ENCODE measurements at regions not wholly inside any gene's neighbourhood (a gene's known extent, or its start where the extent isn't known, plus 50 kb on each side); places are given as distances from the start of the nearest gene placed in this dataset.

DNA sequence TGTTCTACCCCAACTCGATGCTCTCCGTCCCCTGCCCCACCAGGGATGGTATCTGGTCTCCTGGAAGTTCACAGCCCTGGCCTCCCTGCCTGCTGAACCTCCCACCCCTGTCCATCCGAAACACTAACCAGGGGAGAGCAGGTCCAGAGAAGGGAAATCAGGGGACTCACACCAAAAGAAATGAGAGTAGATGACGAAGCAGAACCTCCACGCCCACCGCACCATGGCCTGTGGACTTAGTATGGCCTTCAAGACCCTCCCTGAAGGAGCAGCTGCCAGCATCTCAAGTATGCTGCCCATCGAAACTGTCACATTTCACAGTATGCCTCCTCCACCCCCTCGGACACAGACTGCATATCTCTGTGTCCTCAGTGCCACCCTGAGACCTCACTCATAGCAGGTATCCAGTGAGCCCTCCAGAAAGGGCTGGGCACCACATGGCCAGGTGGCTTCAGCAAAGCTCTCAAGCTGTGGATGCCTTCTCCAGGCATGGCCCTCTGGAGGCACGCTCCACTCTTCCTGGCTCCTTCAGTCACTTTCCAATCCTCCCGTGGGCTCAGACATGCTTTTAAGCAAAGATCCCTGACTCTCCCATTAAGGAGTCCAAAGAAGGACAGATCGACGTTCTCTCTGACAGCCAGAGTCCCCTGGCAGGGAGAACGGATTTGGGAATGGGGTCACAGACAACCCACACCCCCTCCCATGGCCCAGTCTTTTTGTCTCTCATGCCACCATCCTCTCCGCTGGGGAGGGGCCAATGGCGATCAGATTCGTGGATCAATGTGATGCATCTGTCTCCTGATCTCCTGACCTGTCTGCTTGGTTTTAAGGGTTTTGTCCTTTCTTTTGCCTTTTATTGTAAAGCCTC lies 158.4 kb downstream of the ANKRD60 start:
- Histone ChIP-seq H3K27me3 (ENCODE audit: low read depth) (peaks cover 5% of the 10 kb centered on the region; the same call in 1 of the 2 replicates), H3K4me3 (no peak overlapping the region), H3K36me3 (replicated peaks) (no peaks in the 10 kb centered on the region), H3K9me3 (no peaks in the 10 kb centered on the region), H3K4me1 (no peaks in the 10 kb centered on the region)
- no peak for DNase-seq (ENCODE audit: low spot score in 2 of 2)
- in situ Hi-C loops (cut with MboI; ENCODE audit: low sequenced_read_pairs), result no loop called here

DNA sequence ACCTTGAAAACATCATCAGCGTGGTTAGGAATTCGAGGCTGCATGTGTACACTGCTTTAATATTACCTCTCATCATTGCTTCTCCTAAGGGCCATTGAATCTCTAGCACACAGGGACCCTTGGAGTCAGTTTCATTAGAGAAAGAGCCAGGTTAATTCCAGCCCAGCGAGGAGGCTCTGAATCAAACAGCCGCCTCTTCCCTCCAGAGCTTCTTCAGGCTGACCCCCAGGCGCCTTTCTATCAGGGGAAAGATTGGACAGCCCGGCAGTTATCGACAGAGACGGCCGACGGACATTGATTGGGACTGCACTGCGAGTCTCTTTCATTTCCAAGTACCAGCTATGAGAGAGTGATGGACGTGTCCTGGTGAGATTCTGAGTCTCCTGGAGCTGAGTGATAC lies 159.2 kb downstream of the ANKRD60 start:
- in situ Hi-C loops (cut with MboI; ENCODE audit: low sequenced_read_pairs), result no loop called here
- H3K27me3 ChIP-seq (ENCODE audit: low read depth), result no peaks in the 10 kb centered on the region
- H3K4me1 ChIP-seq, result no peaks in the 10 kb centered on the region
- no peak for DNase-seq (ENCODE audit: low spot score in 2 of 2)
- no peak overlapping the region for H3K4me3 ChIP-seq
- no peaks in the 10 kb centered on the region for H3K9me3 ChIP-seq
- H3K36me3 ChIP-seq (replicated peaks), result no peaks in the 10 kb centered on the region

DNA sequence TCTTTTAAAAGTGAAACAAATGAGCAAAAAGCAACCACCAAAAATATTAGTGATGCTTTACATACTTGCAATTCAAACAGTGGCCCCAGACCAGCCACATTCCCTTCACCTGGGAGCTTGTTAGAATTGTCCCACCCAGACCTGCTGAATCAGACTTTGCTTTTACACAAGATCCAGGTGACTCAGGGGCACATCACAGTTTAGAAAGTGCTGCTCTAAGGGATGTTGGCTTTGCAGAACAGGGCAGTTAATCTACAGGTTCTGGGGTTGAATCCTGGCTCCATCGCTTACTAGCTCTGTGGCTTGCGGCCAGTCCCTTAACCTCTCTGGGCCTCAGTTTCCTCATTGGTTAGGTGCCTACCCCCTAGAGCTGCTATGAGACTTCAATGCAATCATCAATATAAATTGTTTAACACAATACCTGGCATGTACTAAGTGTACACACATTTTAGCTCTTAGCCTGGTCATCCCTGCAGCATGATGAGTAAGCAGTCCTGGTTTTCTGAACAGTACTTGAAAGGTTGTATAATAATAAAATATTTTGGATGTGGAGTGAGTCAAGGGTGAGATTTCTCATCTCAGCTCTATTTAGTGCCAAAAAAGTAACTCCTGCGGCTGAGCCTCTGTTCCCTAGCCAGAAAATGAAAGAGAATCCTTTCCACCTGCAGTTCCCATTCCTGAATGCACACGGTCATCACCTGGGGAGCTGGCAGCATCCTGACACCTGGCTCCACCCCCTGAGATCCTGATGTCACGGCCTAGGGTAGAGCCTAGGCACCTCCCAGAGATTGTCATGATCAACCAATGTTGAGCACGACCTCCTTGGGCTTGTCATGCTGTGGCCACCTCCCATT lies 162.7 kb downstream of the ANKRD60 start:
- no peak for DNase-seq (ENCODE audit: low spot score in 2 of 2)
- Histone ChIP-seq H3K4me1 (no peaks in the 10 kb centered on the region), H3K4me3 (no peak overlapping the region), H3K9me3 (no peaks in the 10 kb centered on the region), H3K27me3 (ENCODE audit: low read depth) (no peaks in the 10 kb centered on the region), H3K36me3 (replicated peaks) (no peaks in the 10 kb centered on the region)
- in situ Hi-C loops (cut with MboI; ENCODE audit: low sequenced_read_pairs), result no loop called here

DNA sequence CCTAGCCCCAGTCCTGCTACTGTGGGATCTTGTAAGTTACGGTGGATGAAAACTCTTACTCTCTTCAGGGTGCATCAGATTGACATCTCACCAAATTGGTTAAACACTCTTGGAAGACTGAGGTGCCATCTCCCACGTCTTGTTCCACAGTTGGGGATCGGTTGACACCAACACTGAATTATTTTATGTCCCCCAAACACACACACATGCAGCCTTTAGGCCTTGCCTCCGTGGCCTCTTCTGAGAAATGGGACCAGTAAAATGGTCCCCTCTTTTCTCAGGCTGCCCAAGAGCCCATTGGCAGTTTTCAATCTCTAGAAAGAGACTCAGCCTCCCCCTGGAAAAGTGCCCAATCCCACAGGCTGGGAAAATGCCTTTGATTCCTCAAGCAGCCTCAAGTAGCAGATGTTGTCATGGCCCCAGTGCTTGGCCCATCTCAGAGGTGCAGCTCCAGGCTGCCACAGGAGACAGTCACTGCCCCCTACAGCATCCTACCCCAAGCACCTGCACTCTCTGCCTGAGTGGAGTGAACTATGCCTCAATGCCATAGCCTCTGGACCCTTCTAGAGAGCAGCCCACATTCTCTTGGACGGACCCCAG lies 163.9 kb downstream of the ANKRD60 start:
- H3K9me3 ChIP-seq, result no peaks in the 10 kb centered on the region
- in situ Hi-C loops (cut with MboI; ENCODE audit: low sequenced_read_pairs), result no loop called here
- no peaks in the 10 kb centered on the region for H3K4me1 ChIP-seq
- no peaks in the 10 kb centered on the region for H3K36me3 ChIP-seq (replicated peaks)
- no peaks in the 10 kb centered on the region for H3K27me3 ChIP-seq (ENCODE audit: low read depth)
- no peak for DNase-seq (ENCODE audit: low spot score in 2 of 2)
- H3K4me3 ChIP-seq, result no peak overlapping the region

DNA sequence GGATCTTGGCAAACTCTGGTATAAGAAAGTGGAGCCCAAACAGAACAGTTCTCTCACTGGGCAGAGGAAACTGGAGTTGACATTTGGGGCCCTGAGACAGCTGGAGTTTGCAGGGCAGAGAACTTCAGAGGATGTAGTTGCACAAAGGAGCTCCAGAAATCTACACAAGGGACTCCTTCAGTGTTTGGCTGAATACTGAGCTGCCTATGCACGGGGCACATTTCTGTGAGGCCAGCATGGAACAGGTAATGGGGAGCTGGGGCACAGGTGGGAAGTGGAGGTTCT lies 169.3 kb downstream of the ANKRD60 start:
- in situ Hi-C loops (cut with MboI; ENCODE audit: low sequenced_read_pairs), result no loop called here
- no peak overlapping the region for H3K4me3 ChIP-seq
- H3K36me3 ChIP-seq (replicated peaks), result no peaks in the 10 kb centered on the region
- H3K27me3 ChIP-seq (ENCODE audit: low read depth), result no peaks in the 10 kb centered on the region
- H3K4me1 ChIP-seq, result no peaks in the 10 kb centered on the region
- no peak for DNase-seq (ENCODE audit: low spot score in 2 of 2)
- H3K9me3 ChIP-seq, result no peaks in the 10 kb centered on the region

DNA sequence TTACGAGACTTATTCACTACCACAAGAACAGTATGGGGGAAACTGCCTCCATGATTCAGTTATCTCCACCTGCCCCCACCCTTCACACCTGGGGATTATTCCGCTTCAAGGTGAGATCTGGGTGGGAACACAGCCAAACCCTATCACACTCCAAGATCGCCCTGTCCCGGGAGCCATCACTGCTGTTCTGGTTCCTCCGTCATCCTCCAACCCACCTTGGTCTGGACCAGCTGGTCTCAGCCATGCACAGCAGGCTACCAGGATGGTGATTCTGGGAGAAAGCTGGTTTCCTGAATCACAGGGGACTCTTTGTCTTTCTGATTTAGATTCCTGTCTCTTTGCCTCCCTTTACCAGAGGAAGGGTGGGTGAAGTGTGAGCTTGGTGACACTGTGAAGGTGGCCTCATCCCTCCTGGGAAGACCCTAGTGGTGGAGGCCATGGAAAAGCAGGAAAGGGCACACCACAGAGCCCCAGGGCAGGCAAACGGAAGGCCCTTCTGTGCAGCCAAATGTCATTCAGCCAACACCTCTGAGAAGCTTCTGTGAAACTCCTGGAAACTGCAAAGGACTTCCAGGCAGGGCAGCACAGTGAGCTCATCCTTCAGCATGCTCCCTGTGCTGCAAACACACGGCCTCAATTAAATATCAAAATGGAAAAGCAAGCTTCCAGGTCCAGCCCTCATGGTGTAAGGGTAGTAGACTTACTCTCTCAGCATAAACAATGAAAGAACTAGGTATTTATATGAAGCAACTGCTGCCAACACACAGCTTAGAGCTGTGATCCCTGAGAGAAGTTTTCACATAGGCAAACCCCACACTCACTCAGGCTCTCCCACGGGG lies 169.8 kb downstream of the ANKRD60 start:
- Histone ChIP-seq H3K9me3 (no peaks in the 10 kb centered on the region), H3K27me3 (ENCODE audit: low read depth) (no peaks in the 10 kb centered on the region), H3K36me3 (replicated peaks) (no peaks in the 10 kb centered on the region), H3K4me1 (no peaks in the 10 kb centered on the region), H3K4me3 (no peak overlapping the region)
- DNase-seq (ENCODE audit: low spot score in 2 of 2), result no peak
- in situ Hi-C loops (cut with MboI; ENCODE audit: low sequenced_read_pairs), result no loop called here

DNA sequence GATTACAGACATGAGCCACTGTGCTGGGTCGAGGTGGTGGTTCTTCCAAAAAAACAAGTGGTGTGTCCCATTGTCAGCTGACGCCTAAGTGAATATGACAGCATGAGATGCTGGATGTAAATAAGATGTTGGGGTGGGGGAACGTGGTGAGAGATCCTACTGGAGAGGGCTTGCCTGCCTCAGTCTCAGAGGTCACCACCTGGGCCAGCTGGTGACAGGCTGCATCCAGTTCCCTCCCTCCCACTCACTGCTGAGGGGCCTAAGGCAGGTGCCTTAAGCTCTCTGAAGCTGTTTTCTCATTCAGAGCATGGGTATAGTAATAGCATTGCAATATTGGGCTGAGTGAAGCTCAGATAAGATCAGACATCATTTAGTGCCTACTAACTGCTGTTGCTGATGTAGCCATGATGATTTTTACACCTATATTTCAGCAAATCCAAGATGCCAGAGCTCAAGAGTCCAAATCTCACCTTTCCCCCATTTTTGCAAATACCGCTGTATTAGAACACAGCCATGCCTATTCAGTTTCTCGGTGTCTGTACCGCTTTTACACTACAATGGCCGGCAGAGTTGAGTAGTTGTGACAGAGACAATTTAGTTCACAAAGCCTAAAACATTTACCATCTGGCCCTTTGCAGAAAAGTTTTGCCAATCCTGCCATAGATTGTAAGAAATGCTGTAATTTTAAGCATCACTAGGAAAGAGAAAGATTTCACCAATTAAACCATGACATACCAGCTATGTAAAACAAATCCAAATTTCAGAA lies 171.3 kb downstream of the ANKRD60 start:
- in situ Hi-C loops (cut with MboI; ENCODE audit: low sequenced_read_pairs), result no loop called here
- no peaks in the 10 kb centered on the region for H3K27me3 ChIP-seq (ENCODE audit: low read depth)
- H3K36me3 ChIP-seq (replicated peaks), result no peaks in the 10 kb centered on the region
- no peak overlapping the region for H3K4me3 ChIP-seq
- no peak for DNase-seq (ENCODE audit: low spot score in 2 of 2)
- no peaks in the 10 kb centered on the region for H3K4me1 ChIP-seq
- no peaks in the 10 kb centered on the region for H3K9me3 ChIP-seq

DNA sequence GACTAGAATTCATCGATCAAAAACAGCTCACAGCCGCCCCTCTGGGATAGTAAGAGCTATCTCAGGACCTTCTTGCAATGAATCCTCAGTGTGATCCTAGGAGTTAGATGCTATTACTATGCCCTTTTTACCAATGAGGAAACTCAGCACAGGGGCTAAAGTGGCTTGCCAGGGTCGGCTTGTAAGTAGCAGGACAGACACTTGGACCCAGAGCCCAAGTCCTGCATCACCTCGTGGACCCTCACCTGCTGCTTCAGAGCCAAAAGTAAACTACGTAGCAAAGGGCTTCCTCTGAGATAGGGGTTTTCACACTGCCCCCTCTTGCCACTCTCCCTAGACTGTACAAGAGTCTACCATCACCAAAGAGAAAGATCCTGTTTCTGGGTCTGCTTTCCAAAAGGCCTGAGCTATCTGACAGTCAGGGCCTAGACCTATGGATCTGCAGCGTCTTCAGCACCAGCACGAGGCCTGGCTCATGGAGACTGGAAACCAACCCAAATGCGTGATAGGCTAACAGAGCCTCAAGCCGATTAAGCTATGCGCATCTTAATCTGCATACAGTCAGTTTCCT lies 172.3 kb downstream of the ANKRD60 start:
- Histone ChIP-seq H3K9me3 (no peaks in the 10 kb centered on the region), H3K4me1 (no peaks in the 10 kb centered on the region), H3K4me3 (no peak overlapping the region), H3K36me3 (replicated peaks) (no peaks in the 10 kb centered on the region), H3K27me3 (ENCODE audit: low read depth) (no peaks in the 10 kb centered on the region)
- DNase-seq (ENCODE audit: low spot score in 2 of 2), result no peak
- in situ Hi-C loops (cut with MboI; ENCODE audit: low sequenced_read_pairs), result no loop called here

DNA sequence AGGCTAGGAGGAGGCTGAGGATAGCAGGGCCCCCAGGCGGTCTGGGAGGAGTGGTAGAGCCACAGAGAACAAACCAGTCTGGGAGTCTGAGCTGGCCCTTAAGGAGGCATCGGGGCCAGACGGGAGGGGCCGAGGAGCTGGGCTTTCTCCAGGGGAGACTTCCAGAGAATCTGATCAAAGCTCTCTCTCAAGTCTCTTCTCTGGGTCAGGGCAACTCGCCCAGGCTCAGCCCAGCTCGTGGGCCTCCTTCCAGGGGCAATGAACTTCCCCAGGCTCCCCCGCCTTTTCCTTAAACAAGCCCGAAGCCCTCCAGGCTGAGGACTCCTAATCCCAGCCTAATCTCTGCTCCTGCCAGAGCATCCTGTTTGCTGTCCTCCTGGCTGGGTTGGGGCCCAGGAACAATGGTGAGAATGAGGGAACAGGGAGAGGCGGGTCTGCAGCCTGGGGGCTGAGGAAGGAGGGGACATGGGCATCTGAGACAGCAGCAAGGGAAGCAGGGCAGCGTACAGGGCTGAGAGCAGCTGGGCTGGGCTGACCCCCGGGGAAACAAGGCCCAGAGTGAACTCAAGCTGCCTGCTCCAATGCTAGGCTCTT lies 173.6 kb downstream of the ANKRD60 start:
- DNase-seq (ENCODE audit: low spot score in 2 of 2), result no peak
- in situ Hi-C loops (cut with MboI; ENCODE audit: low sequenced_read_pairs), result no loop called here

DNA sequence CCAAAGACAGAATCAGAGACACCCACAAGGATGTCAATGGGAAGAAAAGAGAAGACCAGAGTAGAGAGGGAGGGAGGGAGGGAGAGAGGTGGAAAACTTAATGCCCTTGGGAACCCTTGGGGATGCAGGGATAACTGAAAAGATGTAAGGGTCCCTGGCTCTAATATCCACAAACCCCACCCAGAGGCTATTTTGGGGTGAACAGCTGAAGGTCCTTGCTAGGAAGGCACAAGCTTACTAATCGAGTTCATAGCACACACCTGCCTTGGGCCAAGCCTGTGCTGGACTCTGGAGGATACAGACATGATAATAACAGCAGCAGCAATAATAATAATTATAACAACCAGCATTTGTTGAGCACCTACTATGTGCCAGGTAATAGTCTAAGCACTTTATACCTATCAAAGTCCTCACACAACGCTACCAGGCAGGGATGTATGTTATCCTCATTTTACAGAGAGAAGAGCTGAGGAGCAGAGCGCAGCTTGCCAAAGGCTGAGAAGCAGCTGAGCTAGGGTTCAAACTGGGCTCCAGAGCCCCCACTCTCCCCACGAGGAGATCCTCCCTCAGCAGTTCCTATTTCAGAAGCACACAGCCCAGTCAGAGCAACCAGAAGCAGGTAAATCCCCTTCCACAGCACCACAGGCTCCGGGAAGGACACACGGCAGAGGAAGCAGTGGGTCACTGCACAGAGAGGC lies 174.2 kb downstream of the ANKRD60 start:
- no peak for DNase-seq (ENCODE audit: low spot score in 2 of 2)
- no peaks in the 10 kb centered on the region for H3K36me3 ChIP-seq (replicated peaks)
- no peaks in the 10 kb centered on the region for H3K9me3 ChIP-seq
- H3K27me3 ChIP-seq (ENCODE audit: low read depth), result no peaks in the 10 kb centered on the region
- no peaks in the 10 kb centered on the region for H3K4me1 ChIP-seq
- H3K4me3 ChIP-seq, result no peak overlapping the region
- in situ Hi-C loops (cut with MboI; ENCODE audit: low sequenced_read_pairs), result no loop called here

More for the DNA sequence above, 173.6 kb downstream of the ANKRD60 start:
- Histone ChIP-seq H3K27me3 (ENCODE audit: low read depth) (no peaks in the 10 kb centered on the region), H3K36me3 (replicated peaks) (no peaks in the 10 kb centered on the region), H3K9me3 (no peaks in the 10 kb centered on the region), H3K4me1 (no peaks in the 10 kb centered on the region), H3K4me3 (no peak overlapping the region)

DNA sequence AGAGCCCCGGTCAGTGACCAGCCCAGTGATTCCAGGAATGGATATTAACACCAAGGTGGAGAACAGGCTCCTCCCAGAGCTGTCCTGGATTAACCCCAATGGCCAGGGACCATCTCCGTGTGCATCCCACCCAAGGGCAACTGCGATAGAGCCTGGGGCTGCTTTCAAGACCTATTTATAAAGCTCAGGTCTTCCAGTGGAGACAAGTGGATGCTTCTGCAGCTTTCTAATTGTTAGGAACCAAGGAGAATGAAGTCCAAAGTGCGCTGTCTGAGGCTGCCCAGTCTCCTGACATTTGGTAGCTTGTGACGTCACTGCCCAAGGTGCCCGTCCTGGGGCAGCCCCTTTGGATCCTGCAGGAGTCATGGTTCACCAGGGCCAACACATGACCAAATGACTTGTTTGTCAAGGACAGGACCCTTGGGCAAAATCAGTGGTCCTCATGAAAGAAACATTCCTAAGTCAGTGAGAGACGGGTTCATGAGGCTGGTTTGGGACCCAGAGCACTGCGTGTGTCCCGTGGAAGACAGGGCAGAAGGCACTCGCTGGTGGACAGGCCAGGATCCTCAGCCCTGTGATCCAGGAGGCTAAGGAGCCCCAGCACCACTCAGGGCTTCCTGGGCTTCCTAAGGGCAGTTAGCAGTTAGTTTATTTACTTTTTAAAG lies 174.9 kb downstream of the ANKRD60 start:
- H3K27me3 ChIP-seq (ENCODE audit: low read depth), result no peaks in the 10 kb centered on the region
- no peaks in the 10 kb centered on the region for H3K36me3 ChIP-seq (replicated peaks)
- H3K9me3 ChIP-seq, result no peaks in the 10 kb centered on the region
- no peak for DNase-seq (ENCODE audit: low spot score in 2 of 2)
- H3K4me3 ChIP-seq, result no peak overlapping the region
- no peaks in the 10 kb centered on the region for H3K4me1 ChIP-seq
- in situ Hi-C loops (cut with MboI; ENCODE audit: low sequenced_read_pairs), result no loop called here

DNA sequence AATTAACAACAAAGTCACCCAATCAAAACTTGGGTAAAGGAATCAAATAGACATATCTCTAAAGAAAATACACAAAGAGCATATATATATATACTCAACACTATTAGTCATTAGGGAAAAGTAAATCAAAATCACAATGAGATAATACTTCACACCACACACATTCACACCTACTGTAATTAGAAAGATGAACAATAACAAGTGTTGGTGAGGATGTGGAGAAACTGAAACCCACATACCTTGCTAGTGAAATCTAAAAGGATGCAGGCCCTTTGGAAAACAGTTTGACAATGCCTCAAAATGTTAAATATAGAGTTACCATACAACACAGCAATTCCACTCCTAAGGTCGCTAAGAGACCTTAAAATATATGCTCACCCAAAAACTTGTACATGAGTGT lies 177.1 kb downstream of the ANKRD60 start:
- in situ Hi-C loops (cut with MboI; ENCODE audit: low sequenced_read_pairs), result no loop called here
- Histone ChIP-seq H3K27me3 (ENCODE audit: low read depth) (no peaks in the 10 kb centered on the region), H3K4me3 (no peak overlapping the region), H3K9me3 (no peaks in the 10 kb centered on the region), H3K4me1 (no peaks in the 10 kb centered on the region), H3K36me3 (replicated peaks) (no peaks in the 10 kb centered on the region)
- DNase-seq (ENCODE audit: low spot score in 2 of 2), result no peak
